ENCODE measurements at regions not wholly inside any gene's neighbourhood (a gene's known extent, or its start where the extent isn't known, plus 50 kb on each side); places are given as distances from the start of the nearest gene placed in this dataset.
"Not testable (repeated sequence)": the region's sequence is repeated elsewhere in the genome, so short reads cannot be mapped to it uniquely, and the experiment has no call there.

DNA sequence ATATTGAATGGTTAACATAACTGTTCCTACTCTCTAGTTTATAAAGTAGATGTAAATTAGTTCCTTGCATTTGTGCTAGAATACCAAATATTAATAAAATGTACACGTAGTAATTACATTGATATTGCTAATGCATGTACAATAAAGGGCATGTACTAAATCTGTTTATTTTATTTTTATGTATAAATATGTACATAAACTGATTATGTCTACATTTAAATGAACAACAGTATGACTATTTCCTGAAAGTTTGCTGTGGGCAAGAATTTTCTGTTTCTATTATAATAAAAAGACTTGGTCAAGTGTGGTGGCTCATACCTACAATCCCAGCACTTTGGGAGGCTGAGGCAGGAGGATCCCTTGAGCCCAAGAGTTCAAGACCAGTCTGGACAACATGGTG is 257.2 kb upstream of the FOXN3 start:
- Histone ChIP-seq H3K36me3 (no peaks in the 10 kb centered on the region), H3K27ac (no peak overlapping the region), H3K9me3 (no peaks in the 10 kb centered on the region), H3K27me3 (no peaks in the 10 kb centered on the region), H3K4me3 (no peak overlapping the region), H3K4me1 (no peaks in the 10 kb centered on the region)
- DNase-seq: no peak
- TF ChIP-seq, protein P1, sequence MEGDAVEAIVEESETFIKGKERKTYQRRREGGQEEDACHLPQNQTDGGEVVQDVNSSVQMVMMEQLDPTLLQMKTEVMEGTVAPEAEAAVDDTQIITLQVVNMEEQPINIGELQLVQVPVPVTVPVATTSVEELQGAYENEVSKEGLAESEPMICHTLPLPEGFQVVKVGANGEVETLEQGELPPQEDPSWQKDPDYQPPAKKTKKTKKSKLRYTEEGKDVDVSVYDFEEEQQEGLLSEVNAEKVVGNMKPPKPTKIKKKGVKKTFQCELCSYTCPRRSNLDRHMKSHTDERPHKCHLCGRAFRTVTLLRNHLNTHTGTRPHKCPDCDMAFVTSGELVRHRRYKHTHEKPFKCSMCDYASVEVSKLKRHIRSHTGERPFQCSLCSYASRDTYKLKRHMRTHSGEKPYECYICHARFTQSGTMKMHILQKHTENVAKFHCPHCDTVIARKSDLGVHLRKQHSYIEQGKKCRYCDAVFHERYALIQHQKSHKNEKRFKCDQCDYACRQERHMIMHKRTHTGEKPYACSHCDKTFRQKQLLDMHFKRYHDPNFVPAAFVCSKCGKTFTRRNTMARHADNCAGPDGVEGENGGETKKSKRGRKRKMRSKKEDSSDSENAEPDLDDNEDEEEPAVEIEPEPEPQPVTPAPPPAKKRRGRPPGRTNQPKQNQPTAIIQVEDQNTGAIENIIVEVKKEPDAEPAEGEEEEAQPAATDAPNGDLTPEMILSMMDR (IDR thresholded peaks at IDR 0.05): no peak
- intact Hi-C loops (cut with DNase I; ENCODE audit: low total_unique reads): no loop called here

DNA sequence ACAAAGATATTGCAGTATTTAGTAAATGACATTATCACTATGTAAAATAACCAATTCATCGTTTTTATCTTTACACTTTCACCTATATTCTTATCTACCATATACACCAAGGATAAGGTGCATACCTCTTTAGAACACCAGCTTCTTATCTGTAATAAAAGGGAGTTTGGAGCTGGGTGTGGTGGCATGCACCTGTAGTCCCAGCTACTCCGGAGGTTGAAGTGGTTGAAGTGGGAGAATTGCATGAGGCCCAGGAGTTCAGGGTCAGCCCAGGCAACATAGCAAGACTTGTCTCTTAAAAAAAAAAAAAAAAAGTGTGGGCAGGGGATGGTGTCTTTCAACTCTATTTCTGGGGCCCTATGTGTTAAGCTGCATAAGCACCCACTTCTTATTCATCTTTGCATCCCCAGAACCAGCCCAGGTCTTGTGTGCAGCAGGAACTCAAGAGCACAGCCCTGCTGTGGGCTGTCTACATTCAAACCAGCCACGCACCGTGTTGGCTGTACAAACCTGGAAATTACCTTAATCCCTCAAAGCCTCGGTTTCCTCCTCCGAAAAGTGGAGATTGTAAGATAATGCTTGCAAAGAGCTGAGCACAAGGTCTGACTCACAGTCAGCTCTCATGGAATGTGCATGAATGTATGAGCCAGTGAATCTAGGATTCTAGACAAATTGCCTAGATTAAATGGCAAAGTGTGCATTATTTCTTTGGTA is 256.6 kb upstream of the FOXN3 start:
- Histone ChIP-seq H3K4me1 (no peaks in the 10 kb centered on the region), H3K27ac (no peak overlapping the region), H3K36me3 (no peaks in the 10 kb centered on the region), H3K9me3 (no peaks in the 10 kb centered on the region), H3K4me3 (no peak overlapping the region), H3K27me3 (no peaks in the 10 kb centered on the region)
- no peak for DNase-seq
- intact Hi-C loops (cut with DNase I; ENCODE audit: low total_unique reads): no loop called here
- TF ChIP-seq, protein P1 (IDR thresholded peaks at IDR 0.05): no peak

DNA sequence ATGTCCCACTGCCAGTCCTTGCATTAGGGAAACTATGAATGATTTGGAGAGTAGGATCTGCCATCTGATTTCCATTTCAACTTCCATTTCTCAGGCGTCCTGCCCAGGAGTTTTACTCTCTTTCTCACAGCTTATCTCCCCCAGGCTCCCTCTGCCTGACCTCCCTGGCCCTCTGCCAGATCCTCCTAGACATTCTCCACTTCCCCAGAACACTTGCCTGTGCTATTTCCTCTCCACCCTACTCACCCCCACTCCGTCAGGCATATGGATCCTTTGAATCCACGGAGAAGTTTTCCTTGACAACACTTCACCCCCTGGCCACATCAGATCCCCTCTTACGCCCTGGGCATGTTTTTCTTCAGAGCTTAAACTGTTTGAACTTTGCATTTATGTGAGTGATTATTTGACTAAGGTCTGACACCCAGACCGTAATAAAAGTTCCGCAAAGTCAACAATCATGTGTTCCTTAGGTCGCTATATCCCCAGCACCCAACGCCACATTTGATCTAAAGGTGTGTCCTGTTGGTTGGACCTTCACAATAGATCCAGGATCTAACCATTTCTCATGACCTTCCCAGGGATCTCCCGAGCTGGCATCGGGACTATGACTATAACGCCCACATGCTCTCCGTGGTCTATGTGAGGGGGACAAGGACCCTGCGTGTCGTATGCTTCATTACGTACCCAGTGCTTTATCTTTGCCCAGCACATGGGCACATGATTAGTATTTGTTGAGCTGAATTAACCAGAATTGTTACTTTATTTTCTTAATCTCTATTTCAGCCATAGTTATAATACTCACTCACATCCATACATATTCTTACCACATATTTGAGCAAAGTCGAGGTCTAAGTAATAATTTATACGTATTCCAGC is 255.8 kb upstream of the FOXN3 start:
- TF ChIP-seq, protein P1 (IDR thresholded peaks at IDR 0.05): no peak
- no peak overlapping the region for H3K4me3 ChIP-seq
- no peaks in the 10 kb centered on the region for H3K9me3 ChIP-seq
- H3K27ac ChIP-seq: no peak overlapping the region
- H3K36me3 ChIP-seq: no peaks in the 10 kb centered on the region
- intact Hi-C loops (cut with DNase I; ENCODE audit: low total_unique reads): no loop called here
- DNase-seq: peak in 1 of 2 donors; percentile 35
- no peaks in the 10 kb centered on the region for H3K27me3 ChIP-seq
- H3K4me1 ChIP-seq: no peaks in the 10 kb centered on the region

DNA sequence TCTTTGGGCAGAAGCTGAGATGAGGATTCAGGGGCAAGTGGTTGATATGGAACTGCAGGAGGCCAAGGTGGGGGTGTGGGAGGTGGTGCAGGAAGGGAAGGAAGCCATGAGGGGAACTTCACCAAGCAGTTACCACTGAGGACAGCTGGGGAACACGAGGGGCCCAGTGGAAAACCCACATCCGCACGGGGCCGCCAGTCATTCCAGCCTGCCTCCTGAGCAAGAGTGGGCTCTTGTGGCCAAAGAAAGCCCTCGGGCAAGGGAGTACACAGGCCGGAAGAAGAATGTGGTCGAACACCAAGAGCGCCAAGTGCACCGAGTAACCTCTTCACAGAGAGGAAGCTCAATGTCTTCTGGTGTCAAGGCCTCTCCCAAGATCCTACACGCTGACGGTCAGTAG is 252.2 kb upstream of the FOXN3 start:
- peak; percentile 25 to 66 for DNase-seq
- Histone ChIP-seq H3K4me3 (no peak overlapping the region), H3K4me1 (no peaks in the 10 kb centered on the region), H3K27ac (no peak overlapping the region), H3K36me3 (no peaks in the 10 kb centered on the region), H3K9me3 (no peaks in the 10 kb centered on the region), H3K27me3 (no peaks in the 10 kb centered on the region)
- intact Hi-C loops (cut with DNase I; ENCODE audit: low total_unique reads): no loop called here
- TF ChIP-seq, protein P1 (IDR thresholded peaks at IDR 0.05): no peak

DNA sequence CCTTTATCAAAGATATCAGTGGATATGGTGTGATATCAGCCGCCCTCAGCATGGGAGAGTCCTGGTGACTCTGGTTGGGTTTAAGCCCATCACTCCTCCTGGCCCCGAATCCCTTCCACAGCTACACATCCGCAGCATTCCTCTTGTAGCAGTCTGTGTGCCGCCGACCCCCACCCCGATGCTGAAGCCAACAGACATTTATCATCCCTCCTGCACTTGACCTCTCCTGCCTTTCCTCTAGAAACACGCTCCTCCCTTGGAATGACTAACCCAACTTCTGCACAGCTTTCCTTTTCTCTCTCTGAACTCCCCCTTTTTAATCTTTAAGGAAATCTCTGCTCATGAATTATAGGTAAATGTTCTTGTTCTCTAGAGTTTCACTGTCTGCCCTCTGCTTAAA is 250.9 kb upstream of the FOXN3 start:
- intact Hi-C loops (cut with DNase I; ENCODE audit: low total_unique reads): no loop called here
- no peaks in the 10 kb centered on the region for H3K9me3 ChIP-seq
- no peaks in the 10 kb centered on the region for H3K4me1 ChIP-seq
- no peak for DNase-seq
- TF ChIP-seq, protein P1 (IDR thresholded peaks at IDR 0.05): no peak
- no peaks in the 10 kb centered on the region for H3K27me3 ChIP-seq
- no peak overlapping the region for H3K4me3 ChIP-seq
- no peak overlapping the region for H3K27ac ChIP-seq
- H3K36me3 ChIP-seq: no peaks in the 10 kb centered on the region

DNA sequence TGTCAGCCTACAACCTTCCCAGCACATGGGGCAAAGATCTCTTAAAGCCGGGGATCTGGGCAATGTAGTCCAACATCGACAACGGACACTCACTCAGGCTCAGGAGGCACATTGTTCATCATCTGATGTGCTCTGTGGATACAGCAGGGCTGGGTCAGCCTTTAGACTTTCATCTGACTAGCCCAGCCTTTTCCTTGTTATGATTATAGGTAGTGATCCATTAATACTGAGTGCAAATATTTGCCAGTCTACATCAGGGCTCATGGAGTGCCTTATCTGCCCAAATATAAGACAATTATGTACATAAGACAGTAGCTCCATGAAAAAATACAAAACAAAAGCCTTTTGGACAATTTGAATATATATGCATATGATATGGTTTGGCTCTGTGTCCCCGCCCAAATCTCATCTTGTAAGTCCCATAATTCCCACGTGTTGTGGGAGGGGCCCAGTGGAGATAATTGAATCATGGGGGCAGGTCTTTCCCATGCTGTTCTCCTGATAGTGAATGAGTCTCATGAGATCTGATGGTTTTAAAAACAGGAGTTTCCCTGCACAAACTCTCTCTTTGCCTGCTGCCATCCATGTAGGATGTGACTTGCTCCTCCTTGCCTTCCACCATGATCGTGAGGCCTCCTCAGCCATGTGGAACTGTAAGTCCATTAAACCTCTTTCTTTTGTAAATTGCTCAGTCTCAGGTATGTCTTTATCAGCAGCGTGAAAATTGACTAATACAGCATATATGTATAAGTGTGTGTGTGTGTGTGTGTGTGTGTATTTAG is 248.5 kb upstream of the FOXN3 start:
- intact Hi-C loops (cut with DNase I; ENCODE audit: low total_unique reads); H3K4me3 ChIP-seq; DNase-seq; H3K9me3 ChIP-seq; H3K27me3 ChIP-seq; H3K4me1 ChIP-seq; H3K27ac ChIP-seq; H3K36me3 ChIP-seq: not testable (repeated sequence)

Measured in tibial artery (tissue), 4 donors.